GM12878 (cell line): ENCODE measurements at regions not wholly inside any gene's neighbourhood (a gene's known extent, or its start where the extent isn't known, plus 50 kb on each side); places are given as distances from the start of the nearest gene placed in this dataset.

Experiments
- ATF2 ChIP-seq: IDR thresholded peaks from 2 replicates; pipeline ENCODE4 v1.6.1; 2012; ENCODE audit warnings: low read length, inconsistent platforms
- BHLHE40 ChIP-seq, 2 experiments: fragments of 450-650 bp in 1 of 2; IDR thresholded peaks; 2 replicates each; pipeline ENCODE4 v1.6.1; 2011 to 2017; ENCODE audit warnings: low read depth in 2 of 2, borderline replicate concordance in 1 of 2, improper control_type of control experiment in 1 of 2, low read length in 1 of 2, mild to moderate bottlenecking in 1 of 2
- CTCF ChIP-seq, 3 experiments: IDR thresholded peaks in 2 of 3; conservative IDR thresholded peaks in 1 of 3; 2 replicates each; pipeline ENCODE4 v1.5.1; 2011; ENCODE audit warnings: low read depth in 3 of 3, low read length in 3 of 3, mild to moderate bottlenecking in 3 of 3, control low read depth in 2 of 3, moderate library complexity in 2 of 3, inconsistent platforms in 1 of 3, mixed read lengths in 1 of 3; ENCODE audit not compliant: control insufficient read depth in 2 of 3, insufficient read depth in 1 of 3; ENCODE audit errors: extremely low read depth in 1 of 3
- EGR1 ChIP-seq, 2 experiments: IDR thresholded peaks; 1 replicate in 1 of 2; 2 replicates in 1 of 2; pipeline ENCODE4 v1.6.1; 2011 to 2012; ENCODE audit warnings: low read depth in 2 of 2, low read length in 2 of 2, borderline replicate concordance in 1 of 2, mild to moderate bottlenecking in 1 of 2, moderate library complexity in 1 of 2
- HCFC1 ChIP-seq: fragments of 150-350 bp; IDR thresholded peaks from 2 replicates; pipeline ENCODE4 v1.6.1; 2014; ENCODE audit warnings: low read length
- IKZF1 ChIP-seq: fragments of 450-650 bp; conservative IDR thresholded peaks from 2 replicates; pipeline ENCODE4 v1.6.1; 2017; ENCODE audit warnings: antibody characterized with exemption, mild to moderate bottlenecking
- MXI1 ChIP-seq: fragments of 150-350 bp; IDR thresholded peaks from 2 replicates; pipeline ENCODE4 v1.6.1; 2011; ENCODE audit warnings: low read depth, mild to moderate bottlenecking, inconsistent platforms, low read length, improper control_type of control experiment
- PAX5 ChIP-seq: IDR thresholded peaks from 2 replicates; pipeline ENCODE4 v1.6.1; 2011; ENCODE audit warnings: low read depth, low read length, borderline replicate concordance
- PRDM15 ChIP-seq: fragments of 450-650 bp; formaldehyde crosslinking; IDR thresholded peaks from 2 replicates; pipeline ENCODE4 v1.4.0; 2020; ENCODE audit warnings: mild to moderate bottlenecking, moderate library complexity
- RUNX3 ChIP-seq: IDR thresholded peaks from 2 replicates; pipeline ENCODE4 v1.6.1; 2012; ENCODE audit warnings: low read length, inconsistent platforms
- STAT1 ChIP-seq: fragments of 450-650 bp; conservative IDR thresholded peaks from 2 replicates; pipeline ENCODE4 v1.6.1; 2014; ENCODE audit warnings: antibody characterized with exemption, mild to moderate bottlenecking
- ZNF274 ChIP-seq: IDR thresholded peaks from one replicate; pipeline ENCODE4 v1.8.0; 2011; ENCODE audit not compliant: insufficient read length, insufficient read depth
- ZZZ3 ChIP-seq: IDR thresholded peaks from 2 replicates; pipeline ENCODE4 v1.6.1; 2011; ENCODE audit warnings: low read depth; ENCODE audit not compliant: control insufficient read depth, insufficient read length

GRCh38 chr14:97366400-97366799 lies 569.2 kb downstream of the VRK1 start:
- TF ChIP-seq ZNF274 (no peak), IKZF1 (no peak), CTCF (IDR thresholded peaks at IDR 0.05 in 2 of 3, conservative IDR thresholded peaks at IDR 0.05 in 1 of 3; ENCODE audit: control insufficient read depth in 2 of 3, extremely low read depth in 1 of 3, insufficient read depth in 1 of 3, low read depth in 3 of 3, low read length in 3 of 3) (no peak), EGR1 (IDR thresholded peaks at IDR 0.05; ENCODE audit: borderline replicate concordance in 1 of 2, low read depth in 2 of 2, low read length in 2 of 2) (no peak), RUNX3 (no peak), MXI1 (no peak), ZZZ3 (no peak), BHLHE40 (IDR thresholded peaks at IDR 0.05; ENCODE audit: borderline replicate concordance in 1 of 2, low read depth in 2 of 2, low read length in 1 of 2) (no peak), ATF2 (no peak), HCFC1 (no peak), PAX5 (no peak), PRDM15 (CRISPR knock-in tag) (no peak), STAT1 (no peak)
